Activated naive CD4-positive, alpha-beta T cell treated with anti-CD3 and anti-CD28 coated beads, Interleukin-2, amount 10 ng/mL, durations not matched to agents 7 days and 5 days (primary cell): ENCODE measurements at regions not wholly inside any gene's neighbourhood (a gene's known extent, or its start where the extent isn't known, plus 50 kb on each side); places are given as distances from the start of the nearest gene placed in this dataset.

Experiments
- CTCF ChIA-PET: fragments of 350-600 bp; sonication (Branson Sonifier 250); formaldehyde crosslinking; loops from one replicate; lab custom pipeline; 2021; ENCODE audit warnings: antibody characterized with exemption; lab: Charles Lee
- DNase-seq: peaks from one replicate; pipeline ENCODE4 v3.0.0-alpha.2; 2020
- H3K27ac Mint-ChIP-seq: one replicate; pipeline ENCODE4 v1.8.0; 2021; ENCODE audit warnings: mild to moderate bottlenecking, moderate library complexity, mixed read lengths
- H3K27me3 Mint-ChIP-seq: one replicate; pipeline ENCODE4 v1.8.0; 2021; ENCODE audit warnings: mild to moderate bottlenecking, mixed read lengths
- H3K36me3 Mint-ChIP-seq: one replicate; pipeline ENCODE4 v1.8.0; 2021; ENCODE audit warnings: mixed read lengths
- H3K4me1 Mint-ChIP-seq: one replicate; pipeline ENCODE4 v1.8.0; 2021; ENCODE audit warnings: mixed read lengths
- H3K4me3 Mint-ChIP-seq: one replicate; pipeline ENCODE4 v1.8.0; 2021; ENCODE audit warnings: mild to moderate bottlenecking, moderate library complexity, mixed read lengths
- H3K9me3 Mint-ChIP-seq: one replicate; pipeline ENCODE4 v1.8.0; 2021; ENCODE audit warnings: mixed read lengths

DNA sequence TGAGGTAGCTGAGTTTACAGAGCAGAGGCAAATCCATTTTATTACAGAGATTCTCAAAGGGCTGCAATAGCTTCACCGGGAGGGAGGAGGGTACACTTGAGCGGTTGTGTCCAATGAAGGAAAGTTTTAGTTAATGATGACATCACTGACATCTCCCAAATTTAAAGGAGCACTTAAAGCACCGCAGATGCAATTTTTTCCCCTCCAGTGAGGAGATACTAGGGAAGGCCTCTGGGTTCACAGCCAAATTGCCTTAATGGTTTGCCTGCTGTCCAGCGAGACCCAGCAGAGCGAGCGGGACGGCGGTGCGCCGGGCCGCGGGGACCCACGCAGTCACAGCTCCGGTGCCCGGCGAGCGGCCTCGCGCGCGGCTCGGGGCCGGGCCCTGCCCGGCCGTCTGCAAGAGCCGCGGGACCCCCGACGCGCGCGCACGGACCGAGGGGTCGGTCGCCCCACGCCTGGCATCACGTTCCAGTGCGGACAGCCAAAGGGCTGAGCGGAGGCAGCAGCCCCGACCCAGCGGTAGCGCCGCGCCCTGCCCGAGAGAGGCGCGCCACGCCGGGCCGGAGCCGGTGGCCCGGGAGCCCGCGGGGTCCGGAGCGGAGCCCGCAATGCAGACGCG, 160.5 kb upstream of the CHRNA7 start:
- no peak overlapping the region for H3K27ac Mint-ChIP-seq
- peaks cover 40% of the 10 kb centered on the region for H3K27me3 Mint-ChIP-seq
- H3K36me3 Mint-ChIP-seq: no peaks in the 10 kb centered on the region
- peak overlapping the region; percentile 71 for H3K4me3 Mint-ChIP-seq
- DNase-seq: no peak
- peaks cover 12% of the 10 kb centered on the region for H3K4me1 Mint-ChIP-seq
- CTCF ChIA-PET: no interaction called here
- H3K9me3 Mint-ChIP-seq: no peaks in the 10 kb centered on the region

DNA sequence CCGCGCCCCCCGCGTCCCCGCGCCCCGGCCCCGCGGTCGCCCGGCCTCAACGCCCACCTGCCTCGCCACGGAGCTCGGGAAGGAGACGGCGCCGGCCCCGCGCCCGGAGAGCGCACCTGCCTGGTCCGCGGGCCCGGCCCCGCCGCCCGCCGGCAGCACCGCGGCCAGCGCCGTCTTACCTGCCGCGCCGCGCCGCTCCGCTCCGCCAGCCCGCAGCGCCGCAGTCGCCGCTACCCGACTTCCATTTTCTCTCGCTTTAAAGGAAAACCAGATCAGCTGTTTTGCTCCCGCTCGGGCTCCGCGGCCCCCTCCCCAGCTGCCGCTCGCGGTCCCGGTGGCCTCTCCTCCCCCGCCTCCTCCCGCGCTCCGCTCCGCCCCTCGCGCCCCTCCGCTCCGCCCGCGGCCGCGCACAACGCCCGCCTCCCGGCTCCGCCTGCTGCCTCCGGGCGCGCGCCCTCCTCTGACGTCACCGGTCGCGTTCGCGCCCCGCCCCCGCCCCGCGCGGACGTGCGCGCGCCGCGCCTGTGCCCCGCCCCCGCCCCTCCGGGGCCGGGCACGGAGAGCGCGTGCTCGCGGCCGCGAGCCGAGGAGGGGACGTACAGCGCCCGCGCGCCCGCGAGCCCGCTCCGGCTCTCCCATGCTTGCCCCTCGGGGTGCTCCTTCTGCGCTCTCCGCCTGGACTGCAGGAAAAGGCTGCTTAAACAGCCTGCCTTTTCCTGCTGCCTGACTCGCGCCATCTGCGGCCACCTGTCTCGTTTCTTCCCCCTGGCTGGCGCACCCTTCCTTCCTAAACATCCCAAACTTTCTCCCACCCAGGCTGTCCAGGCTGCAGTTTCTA, 159.8 kb upstream of the CHRNA7 start, which contains the start of gene OTUD7A:
OTUD7A (minus strand) TSS at position 346 of the 838 bp plus-strand sequence.
- H3K9me3 Mint-ChIP-seq: no peaks in the 10 kb centered on the region
- peaks cover 40% of the 10 kb centered on the region for H3K27me3 Mint-ChIP-seq
- peaks cover 12% of the 10 kb centered on the region for H3K4me1 Mint-ChIP-seq
- H3K27ac Mint-ChIP-seq: peak within 1 kb of the TSS; percentile 71
- peak; percentile 84 for DNase-seq
- CTCF ChIA-PET: no interaction called here
- H3K36me3 Mint-ChIP-seq: no peaks in the 10 kb centered on the region
- peak within 1 kb of the TSS; percentile 79 for H3K4me3 Mint-ChIP-seq

DNA sequence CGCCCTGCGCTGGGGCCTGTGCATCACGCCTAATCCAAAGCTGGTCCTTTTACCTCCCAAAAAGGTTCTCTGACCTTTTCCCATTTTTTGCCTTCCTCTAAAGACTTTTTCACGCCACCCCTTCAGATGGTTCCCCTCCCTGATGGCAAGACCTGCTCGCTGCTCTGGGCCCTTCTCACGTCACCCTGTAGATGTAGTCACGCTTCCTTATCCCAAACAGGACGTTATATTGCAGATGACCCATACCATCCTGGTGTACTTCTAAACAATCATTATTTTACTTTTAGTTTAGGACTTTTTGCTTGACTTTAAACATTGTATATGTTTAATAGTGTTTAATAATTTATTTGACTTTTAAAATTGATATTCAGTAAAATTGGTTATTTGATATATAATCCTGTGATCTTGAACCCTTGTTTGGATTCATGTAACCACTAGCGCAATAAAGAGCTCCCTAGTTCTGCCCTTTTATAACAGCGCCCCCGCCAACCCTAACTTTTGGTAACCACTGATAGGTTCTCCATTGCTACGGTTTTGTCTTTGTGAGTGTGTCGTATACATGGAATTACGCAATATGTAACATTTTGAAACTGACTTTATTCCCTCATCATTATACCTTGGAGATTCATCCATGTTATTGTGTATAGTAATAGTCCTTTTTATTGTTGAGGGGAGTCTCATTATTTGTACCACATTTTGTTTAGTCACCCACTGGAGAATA, 159.0 kb upstream of the CHRNA7 start:
- Mint-ChIP-seq H3K27ac (peak overlapping the region; percentile 71), H3K4me3 (peak overlapping the region; percentile 79), H3K4me1 (peaks cover 12% of the 10 kb centered on the region), H3K36me3 (no peaks in the 10 kb centered on the region), H3K27me3 (peaks cover 40% of the 10 kb centered on the region), H3K9me3 (no peaks in the 10 kb centered on the region)
- DNase-seq: no peak
- CTCF ChIA-PET: no interaction called here

- no peak for DNase-seq
- H3K4me3 Mint-ChIP-seq: no peak overlapping the region
These were observed 158.4 kb upstream of the CHRNA7 start for GRCh38 chr15:31871887-31872281.

GRCh38 chr15:31887246-31887645, 143.1 kb upstream of the CHRNA7 start:
- DNase-seq: no peak
- Mint-ChIP-seq H3K4me3 (no peak overlapping the region), H3K27ac (no peak overlapping the region), H3K9me3 (no peaks in the 10 kb centered on the region), H3K4me1 (no peaks in the 10 kb centered on the region), H3K27me3 (peaks cover 7% of the 10 kb centered on the region), H3K36me3 (no peaks in the 10 kb centered on the region)
- CTCF ChIA-PET: no interaction called here

More at GRCh38 chr15:31871887-31872281, 158.4 kb upstream of the CHRNA7 start:
- Mint-ChIP-seq H3K27ac (no peak overlapping the region), H3K4me1 (peaks cover 12% of the 10 kb centered on the region), H3K36me3 (no peaks in the 10 kb centered on the region), H3K9me3 (no peaks in the 10 kb centered on the region), H3K27me3 (peaks cover 40% of the 10 kb centered on the region)
- CTCF ChIA-PET: no interaction called here

DNA sequence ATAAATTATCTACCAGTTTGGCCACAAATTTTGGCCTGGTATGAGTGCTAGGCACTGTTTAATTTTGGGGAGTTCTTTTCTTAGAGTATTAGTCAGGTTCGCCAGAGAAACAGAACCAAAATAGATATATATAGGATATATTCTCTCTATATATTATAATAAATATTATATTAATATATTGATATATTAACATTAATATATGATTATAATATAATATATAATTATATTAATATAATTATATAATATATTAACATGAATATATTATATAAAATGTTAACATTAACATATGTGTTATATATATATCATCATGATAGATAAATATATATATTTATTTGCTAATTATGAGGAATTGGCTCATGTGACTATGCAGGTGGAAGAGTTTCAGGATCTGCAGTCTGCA, 137.8 kb upstream of the CHRNA7 start:
- CTCF ChIA-PET: no interaction called here
- Mint-ChIP-seq H3K27me3 (peaks cover 3% of the 10 kb centered on the region), H3K36me3 (no peaks in the 10 kb centered on the region), H3K27ac (no peak overlapping the region), H3K9me3 (no peaks in the 10 kb centered on the region), H3K4me3 (no peak overlapping the region), H3K4me1 (no peaks in the 10 kb centered on the region)
- no peak for DNase-seq

DNA sequence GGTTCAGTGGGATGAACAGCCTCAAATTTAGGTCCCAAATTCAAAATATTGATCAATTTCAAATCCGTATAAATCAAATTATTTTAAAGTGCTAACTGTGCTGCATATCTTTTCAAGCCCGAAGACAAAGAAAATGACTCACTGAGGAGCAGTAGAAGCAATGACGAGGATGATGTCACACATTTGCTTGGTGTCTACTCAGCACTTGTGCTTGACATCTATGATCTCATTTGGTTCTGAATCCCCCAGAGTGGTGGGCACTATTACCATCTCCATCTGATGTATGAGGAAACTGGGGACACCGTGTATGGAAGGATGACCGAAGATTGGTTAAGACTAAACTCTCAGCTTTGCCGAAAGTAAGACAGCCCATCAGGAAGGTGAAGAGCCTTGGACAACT, 136.5 kb upstream of the CHRNA7 start:
- H3K9me3 Mint-ChIP-seq: peaks cover 4% of the 10 kb centered on the region
- no peak overlapping the region for H3K4me3 Mint-ChIP-seq
- no peaks in the 10 kb centered on the region for H3K4me1 Mint-ChIP-seq
- CTCF ChIA-PET: no interaction called here
- H3K36me3 Mint-ChIP-seq: no peaks in the 10 kb centered on the region
- no peak for DNase-seq
- H3K27me3 Mint-ChIP-seq: no peaks in the 10 kb centered on the region
- no peak overlapping the region for H3K27ac Mint-ChIP-seq

DNA sequence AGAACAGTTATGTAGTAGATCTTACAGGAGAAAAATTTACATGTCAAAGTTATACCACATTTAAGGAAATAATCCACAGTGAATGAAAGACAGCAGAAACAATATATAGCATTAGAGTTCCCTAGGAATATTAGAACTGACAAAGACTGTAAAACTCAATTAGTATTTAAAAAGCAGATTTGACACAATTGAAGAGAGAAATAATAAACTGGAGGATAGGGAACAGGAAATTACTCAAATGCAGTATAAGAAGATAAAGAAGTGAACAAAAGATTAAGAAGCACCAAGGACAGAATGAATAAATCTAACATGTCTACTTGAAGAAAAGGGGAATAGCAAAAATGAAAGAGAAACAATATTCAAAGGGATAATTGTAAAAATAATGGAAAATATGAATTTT, 132.6 kb upstream of the CHRNA7 start:
- H3K36me3 Mint-ChIP-seq: no peaks in the 10 kb centered on the region

DNA sequence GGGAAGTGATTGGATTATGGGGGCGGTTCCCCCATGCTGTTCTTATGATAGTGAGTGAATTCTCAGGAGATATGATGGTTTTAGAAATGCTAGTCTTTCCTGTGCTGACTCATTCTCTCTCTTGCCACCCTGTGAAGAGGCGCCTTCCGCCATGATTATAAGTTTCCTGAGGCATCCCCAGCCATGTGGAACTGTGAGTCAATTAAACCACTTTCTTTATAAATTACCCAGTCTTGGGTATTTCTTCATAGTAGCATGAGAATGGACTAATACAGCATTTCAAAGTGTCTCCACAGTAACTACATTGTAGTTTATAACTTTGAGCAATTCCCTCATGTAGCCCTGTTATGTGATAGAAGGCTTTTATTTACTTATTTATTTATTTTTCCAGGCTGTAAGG, 128.8 kb upstream of the CHRNA7 start:
- H3K27me3 Mint-ChIP-seq: peaks cover 8% of the 10 kb centered on the region
- DNase-seq: no peak
- no peaks in the 10 kb centered on the region for H3K4me1 Mint-ChIP-seq
- H3K27ac Mint-ChIP-seq: no peak overlapping the region
- CTCF ChIA-PET: no interaction called here
- peaks cover 4% of the 10 kb centered on the region for H3K9me3 Mint-ChIP-seq
- H3K4me3 Mint-ChIP-seq: no peak overlapping the region
- H3K36me3 Mint-ChIP-seq: no peaks in the 10 kb centered on the region

More for the DNA sequence above, 132.6 kb upstream of the CHRNA7 start:
- H3K4me1 Mint-ChIP-seq: no peaks in the 10 kb centered on the region
- H3K9me3 Mint-ChIP-seq: peaks cover 4% of the 10 kb centered on the region
- H3K27me3 Mint-ChIP-seq: no peaks in the 10 kb centered on the region
- no peak overlapping the region for H3K4me3 Mint-ChIP-seq
- no peak for DNase-seq
- H3K27ac Mint-ChIP-seq: no peak overlapping the region
- CTCF ChIA-PET: no interaction called here

DNA sequence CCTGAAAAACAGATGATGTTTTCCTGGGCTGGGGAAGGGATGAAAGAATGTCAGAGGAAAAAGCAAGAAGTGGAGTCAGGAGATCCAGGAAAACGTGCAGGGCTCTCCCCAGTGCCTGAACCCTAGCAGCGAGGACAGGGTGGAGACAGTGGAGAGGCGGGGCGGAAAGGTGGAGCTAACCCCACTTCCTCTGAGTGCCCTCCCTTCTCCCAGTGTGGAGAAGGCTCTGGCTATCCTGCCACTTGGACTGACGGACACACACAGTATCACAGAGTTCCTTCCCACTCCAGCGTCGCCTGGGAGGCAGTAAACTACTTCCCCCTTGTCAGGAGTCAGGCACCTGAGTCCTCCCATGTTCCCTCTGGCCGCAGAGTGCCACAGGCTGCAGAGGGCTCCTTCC, 125.3 kb upstream of the CHRNA7 start:
- H3K4me1 Mint-ChIP-seq: no peaks in the 10 kb centered on the region
- CTCF ChIA-PET: no interaction called here

DNA sequence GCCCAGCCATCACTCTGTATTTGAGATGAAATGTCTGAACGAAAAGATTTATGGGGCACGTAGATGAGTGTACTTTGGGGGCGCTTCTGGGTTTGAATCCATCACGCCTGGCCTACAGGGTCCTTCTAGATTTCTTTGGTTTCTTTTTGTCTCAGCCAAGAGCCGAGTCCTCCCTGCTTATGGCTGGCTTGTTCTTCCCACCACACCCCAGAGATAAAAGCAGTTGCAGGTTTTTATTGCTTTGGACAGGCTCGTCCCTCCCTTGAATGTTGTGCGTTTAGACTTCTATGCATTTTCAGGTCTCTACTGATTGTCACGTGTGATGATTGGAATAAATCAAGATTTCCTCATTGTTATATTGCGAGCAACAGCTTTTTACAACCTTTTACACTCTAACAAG, 104.8 kb upstream of the CHRNA7 start:
- peaks cover 6% of the 10 kb centered on the region for H3K9me3 Mint-ChIP-seq
- H3K4me3 Mint-ChIP-seq: no peak overlapping the region
- CTCF ChIA-PET: no interaction called here
- H3K36me3 Mint-ChIP-seq: no peaks in the 10 kb centered on the region
- DNase-seq: no peak
- no peaks in the 10 kb centered on the region for H3K27me3 Mint-ChIP-seq
- H3K27ac Mint-ChIP-seq: no peak overlapping the region
- no peaks in the 10 kb centered on the region for H3K4me1 Mint-ChIP-seq

More for the DNA sequence above, 125.3 kb upstream of the CHRNA7 start:
- Mint-ChIP-seq H3K27me3 (peaks cover 8% of the 10 kb centered on the region), H3K9me3 (no peaks in the 10 kb centered on the region), H3K4me3 (no peak overlapping the region), H3K36me3 (no peaks in the 10 kb centered on the region), H3K27ac (no peak overlapping the region)
- no peak for DNase-seq

GRCh38 chr15:31930967-31931366, 99.3 kb upstream of the CHRNA7 start:
- CTCF ChIA-PET: no interaction called here
- H3K27me3 Mint-ChIP-seq: no peaks in the 10 kb centered on the region
- no peak for DNase-seq

GRCh38 chr15:31932576-31932975, 97.7 kb upstream of the CHRNA7 start:
- no peak overlapping the region for H3K27ac Mint-ChIP-seq
- CTCF ChIA-PET: no interaction called here
- no peaks in the 10 kb centered on the region for H3K4me1 Mint-ChIP-seq
- H3K27me3 Mint-ChIP-seq: no peaks in the 10 kb centered on the region
- no peaks in the 10 kb centered on the region for H3K36me3 Mint-ChIP-seq
- DNase-seq: no peak
- H3K4me3 Mint-ChIP-seq: no peak overlapping the region
- no peaks in the 10 kb centered on the region for H3K9me3 Mint-ChIP-seq

More at GRCh38 chr15:31930967-31931366, 99.3 kb upstream of the CHRNA7 start:
- Mint-ChIP-seq H3K4me3 (no peak overlapping the region), H3K36me3 (no peaks in the 10 kb centered on the region), H3K9me3 (no peaks in the 10 kb centered on the region), H3K4me1 (no peaks in the 10 kb centered on the region), H3K27ac (no peak overlapping the region)

GRCh38 chr15:31934821-31935220, 95.5 kb upstream of the CHRNA7 start:
- Mint-ChIP-seq H3K4me3 (no peak overlapping the region), H3K27me3 (no peaks in the 10 kb centered on the region), H3K9me3 (no peaks in the 10 kb centered on the region), H3K27ac (no peak overlapping the region), H3K36me3 (no peaks in the 10 kb centered on the region), H3K4me1 (no peaks in the 10 kb centered on the region)
- CTCF ChIA-PET: no interaction called here
- no peak for DNase-seq
